ENCODE measurements at regions not wholly inside any gene's neighbourhood (a gene's known extent, or its start where the extent isn't known, plus 50 kb on each side); places are given as distances from the start of the nearest gene placed in this dataset.

- no peak for DNase-seq (ENCODE audit: low read depth, low spot score)
Measured at GRCh38 chr20:52738081-52738480, 234.1 kb upstream of the TSHZ2 start.

GRCh38 chr20:52736507-52736906 lies 235.7 kb upstream of the TSHZ2 start:
- no peak for DNase-seq (ENCODE audit: low read depth, low spot score)

DNA sequence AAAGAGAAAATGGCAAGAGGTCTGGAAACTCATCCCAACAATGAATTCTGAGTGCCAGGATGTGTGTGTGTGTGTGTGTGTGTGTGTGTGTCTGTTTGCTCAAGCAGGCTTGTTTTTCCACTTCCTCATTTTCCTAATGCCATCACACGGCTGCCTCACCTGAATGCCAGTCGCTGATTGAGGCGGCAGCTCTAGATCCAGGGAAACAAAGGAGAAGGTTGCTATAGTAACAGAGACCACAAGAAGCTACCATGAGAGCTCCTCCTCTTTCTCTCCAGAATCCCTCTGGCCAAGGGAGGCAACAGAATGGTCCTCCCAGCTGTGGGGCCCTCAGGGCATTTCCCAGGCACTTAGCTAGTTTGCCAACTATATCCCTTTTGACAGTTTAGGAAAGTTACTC lies 241.1 kb upstream of the TSHZ2 start:
- DNase-seq (ENCODE audit: low read depth, low spot score): no peak

DNA sequence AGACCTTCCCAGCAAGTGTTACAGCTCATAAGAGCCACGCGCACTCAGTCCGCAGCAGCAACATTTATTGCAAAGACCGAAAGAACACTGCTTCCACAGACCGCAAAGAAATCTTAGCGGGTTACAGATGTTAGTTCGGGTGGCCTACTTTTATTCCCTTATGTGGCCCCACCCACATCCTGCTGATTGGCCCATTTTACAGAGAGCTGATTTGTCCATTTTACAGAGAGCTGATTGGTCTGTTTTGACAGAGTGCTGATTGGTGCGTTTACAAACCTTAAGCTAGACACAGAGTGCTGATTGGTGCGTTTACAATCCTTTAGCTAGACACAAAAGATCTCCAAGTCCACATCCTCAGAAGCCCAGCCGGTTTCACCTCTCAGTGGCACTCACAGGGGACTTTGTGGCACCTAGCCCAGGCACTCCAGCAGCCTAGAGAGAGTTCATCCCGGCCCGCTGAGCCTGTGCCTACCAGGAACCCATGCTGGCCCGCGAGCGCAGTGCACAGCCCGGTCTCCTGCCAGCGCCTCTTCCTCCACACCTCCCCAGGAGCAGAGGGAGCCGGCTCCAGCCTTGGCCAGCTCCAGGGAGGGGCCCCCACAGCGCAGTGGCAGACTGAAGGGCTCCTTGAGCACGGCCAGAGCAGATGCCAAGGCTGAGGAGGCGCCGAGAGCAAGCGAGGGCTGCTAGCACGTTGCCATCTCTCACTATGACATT lies 244.3 kb upstream of the TSHZ2 start:
- no peak for DNase-seq (ENCODE audit: low read depth, low spot score)

DNA sequence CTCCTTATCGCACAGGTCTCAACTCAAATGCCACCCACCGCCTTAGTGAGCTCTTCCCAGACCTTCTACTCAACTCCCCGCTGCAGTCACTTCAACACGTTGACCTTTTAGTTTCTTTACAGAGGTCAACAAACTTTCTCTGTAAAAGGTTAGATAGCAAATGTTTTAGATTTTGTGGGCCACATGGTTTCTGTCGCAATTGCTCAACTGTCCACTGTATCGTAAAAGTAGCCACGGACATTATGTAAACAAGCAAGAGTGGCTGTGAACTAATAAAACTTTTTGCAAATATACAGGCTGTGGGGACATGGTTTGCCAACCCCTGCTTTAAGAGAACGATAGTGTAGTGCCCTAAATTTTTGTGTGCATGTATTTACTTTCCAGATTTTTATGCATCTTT lies 247.6 kb upstream of the TSHZ2 start:
- DNase-seq (ENCODE audit: low read depth, low spot score): no peak

DNA sequence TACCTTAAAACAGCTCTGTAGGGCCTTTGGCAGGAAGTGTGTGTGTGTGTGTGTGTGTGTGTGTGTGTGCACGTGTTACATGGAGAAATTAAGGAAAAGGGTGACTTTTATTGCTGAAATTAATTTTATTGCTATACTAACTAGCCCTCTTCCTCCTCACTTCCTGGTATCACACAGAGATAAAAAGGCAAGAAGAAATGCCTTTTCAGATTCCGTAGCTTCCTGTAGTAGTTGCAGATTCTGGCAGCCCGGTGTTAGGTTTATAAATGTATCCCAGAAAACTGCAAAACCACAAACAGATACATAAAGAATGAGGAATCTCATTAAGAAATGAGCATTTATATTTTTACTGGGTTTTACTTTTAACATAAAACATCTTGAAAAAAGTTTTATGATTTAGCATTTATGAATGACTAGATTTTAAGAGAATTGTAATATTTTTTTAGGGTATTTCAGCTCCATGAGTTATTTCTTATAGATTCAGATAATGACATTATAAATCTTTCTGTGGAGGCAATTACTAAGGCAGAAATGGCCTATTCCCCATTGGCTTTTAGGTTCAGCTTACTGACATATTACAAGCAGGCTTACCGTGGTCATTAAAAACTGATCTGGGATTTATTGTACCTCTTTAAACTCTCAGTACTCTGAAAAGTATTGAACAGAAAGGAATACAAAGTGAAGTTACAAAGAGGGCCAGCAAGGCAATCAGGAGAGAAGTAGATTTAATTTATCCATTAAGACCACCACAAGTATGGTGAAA lies 249.1 kb upstream of the TSHZ2 start:
- DNase-seq (ENCODE audit: low read depth, low spot score): no peak

DNA sequence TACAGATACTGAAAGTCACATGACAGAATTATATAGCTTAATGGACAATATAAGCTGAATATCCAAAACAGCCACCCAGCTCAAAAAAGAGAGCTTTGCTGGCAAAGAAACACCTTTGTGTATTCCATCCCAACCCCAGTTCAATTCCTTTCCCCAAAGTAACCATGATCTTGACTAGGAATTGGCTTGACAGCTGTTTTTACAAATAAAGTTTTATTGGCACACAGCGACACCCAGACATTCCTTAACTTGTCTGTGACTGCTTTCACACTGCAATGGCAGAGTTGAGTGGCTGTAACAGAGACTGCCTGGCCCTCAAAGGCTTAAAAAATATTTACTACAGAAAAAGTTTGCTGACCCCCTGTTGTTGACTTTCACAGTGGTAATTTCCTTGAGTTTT lies 264.0 kb upstream of the TSHZ2 start:
- DNase-seq (ENCODE audit: low read depth, low spot score): no peak

DNA sequence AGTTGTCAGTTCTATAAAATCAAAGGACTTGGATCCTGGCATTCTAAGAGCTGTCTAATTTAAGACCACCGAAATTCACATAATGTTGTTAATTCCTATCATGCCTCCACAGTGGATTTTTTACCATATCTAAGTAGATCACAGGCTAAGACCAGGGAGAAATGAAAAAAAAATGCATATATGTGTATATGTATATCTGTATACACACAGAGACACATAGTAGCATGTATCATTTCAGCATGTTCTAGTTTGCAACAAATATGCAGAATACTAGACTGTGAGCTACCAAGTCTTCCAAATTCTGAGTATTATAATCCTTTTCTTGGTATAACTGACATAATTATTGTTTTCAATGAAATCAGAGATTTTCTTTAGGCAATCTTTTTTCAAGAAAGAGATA lies 267.6 kb upstream of the TSHZ2 start:
- DNase-seq (ENCODE audit: low read depth, low spot score): no peak

DNA sequence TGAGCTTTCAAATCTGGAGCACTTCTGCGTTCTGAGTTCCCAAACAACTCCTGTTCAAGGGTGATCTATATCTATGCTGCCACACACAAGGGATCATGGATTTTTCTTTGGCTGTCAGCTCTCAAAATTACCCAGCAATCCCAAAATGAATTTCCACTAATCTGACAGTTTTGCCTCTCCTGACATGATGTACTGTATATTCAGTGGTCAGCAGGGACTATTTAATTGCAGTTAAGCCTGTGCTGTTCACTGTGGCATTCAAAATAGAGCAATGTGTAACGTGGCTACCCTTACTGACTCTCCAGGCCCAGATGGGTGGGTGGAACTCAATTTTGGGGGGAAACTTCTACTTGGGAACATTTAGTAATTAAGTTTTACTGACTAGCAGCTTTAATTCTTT lies 283.8 kb upstream of the TSHZ2 start:
- no peak for DNase-seq (ENCODE audit: low read depth, low spot score)

GRCh38 chr20:52684905-52685304 lies 287.3 kb upstream of the TSHZ2 start:
- DNase-seq (ENCODE audit: low read depth, low spot score): no peak

- DNase-seq (ENCODE audit: low read depth, low spot score): no peak
Measured at GRCh38 chr20:52684176-52684575, 288.0 kb upstream of the TSHZ2 start.

- DNase-seq (ENCODE audit: low read depth, low spot score): no peak
Measured at GRCh38 chr20:52683761-52684160, 288.4 kb upstream of the TSHZ2 start.

DNA sequence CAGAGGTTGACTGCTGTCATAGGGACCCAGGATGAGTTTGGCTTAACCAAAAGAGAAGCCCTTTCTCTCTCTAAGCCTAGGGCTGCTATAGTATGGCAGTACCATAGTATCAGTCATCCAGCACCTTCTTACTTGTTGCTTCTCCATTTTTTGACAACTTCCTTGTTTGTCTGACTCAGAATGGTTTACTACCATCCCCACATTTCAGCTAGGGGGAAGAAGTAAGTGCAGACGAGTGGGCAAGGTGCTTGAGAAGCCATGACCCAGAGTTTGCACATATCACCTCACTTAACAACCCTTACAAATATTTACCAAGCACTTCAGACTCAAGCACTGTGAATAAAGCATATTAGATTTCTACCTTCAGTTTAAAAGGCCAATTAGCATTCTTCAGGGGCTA lies 289.9 kb upstream of the TSHZ2 start:
- no peak for DNase-seq (ENCODE audit: low read depth, low spot score)

DNA sequence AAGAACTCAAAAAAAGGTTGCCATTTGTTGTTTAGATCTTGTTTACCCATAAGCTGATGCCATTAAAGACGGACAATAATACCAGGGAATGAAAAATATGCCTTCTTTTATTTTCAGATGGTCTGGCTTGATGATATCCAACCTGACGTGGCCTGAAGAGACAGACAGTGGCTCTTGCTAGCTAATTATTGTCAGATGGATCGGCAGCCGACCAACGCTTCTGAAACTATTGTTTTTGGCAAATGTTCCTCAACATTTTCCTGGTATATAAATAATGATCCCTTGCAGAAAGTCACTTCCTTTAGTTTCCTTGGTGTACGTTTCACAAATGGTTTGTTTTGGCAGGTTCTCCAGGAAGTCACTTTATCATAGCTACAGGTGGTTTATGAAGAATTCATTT lies 290.9 kb upstream of the TSHZ2 start:
- DNase-seq (ENCODE audit: low read depth, low spot score): no peak

DNA sequence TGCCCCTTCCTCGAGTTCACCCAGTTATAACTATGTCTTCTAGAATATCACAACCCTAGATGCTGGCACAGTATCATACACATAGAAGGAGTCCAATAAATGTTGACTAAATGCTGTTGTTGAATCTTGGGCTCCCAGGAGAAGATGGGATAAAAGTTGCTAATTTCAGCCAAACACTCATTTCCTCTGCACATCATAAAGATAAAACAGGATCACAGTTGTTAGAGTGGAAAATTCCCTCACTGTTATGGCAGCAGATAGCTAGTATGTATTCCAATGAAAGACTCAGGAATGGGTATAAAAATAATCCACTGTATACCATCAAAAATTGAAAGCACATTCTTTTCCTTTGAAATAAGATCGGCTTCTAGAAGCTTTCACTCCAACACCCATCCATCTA lies 294.9 kb upstream of the TSHZ2 start:
- no peak for DNase-seq (ENCODE audit: low read depth, low spot score)

DNA sequence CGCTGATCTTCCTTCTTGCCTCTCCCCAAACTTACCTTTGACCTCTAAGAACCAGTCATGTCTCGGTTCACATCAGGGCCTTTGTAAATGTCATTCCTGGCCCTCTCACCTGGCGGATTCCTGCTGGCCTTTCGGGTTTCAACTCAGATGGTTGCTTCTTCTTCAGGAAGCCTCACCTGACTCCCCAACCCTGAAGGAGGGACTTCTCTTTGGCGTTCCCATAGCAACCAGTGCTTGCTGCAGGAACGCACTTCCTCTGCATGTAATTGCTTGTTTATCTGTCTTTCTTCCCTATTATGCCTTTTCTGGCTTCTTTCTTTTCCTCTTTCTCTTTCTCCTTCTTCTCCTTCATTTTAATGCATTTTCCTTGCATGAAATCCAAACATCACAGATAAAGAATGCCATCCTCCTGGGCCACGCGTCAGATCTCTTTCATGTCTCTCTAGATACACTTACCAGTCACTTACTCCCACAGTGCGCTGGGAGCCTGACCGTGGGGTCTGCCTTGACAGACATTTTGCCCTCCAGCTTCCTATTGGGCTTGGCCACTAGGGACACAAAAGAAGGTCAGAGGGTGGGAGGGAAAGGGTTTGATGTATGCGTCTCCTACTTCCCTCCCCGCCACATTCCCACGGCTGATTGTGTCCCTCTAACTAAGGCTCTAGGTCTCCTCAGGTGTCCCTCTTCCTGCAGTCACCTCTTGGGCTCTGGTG lies 295.7 kb upstream of the TSHZ2 start:
- DNase-seq (ENCODE audit: low read depth, low spot score): no peak

- DNase-seq (ENCODE audit: low read depth, low spot score): no peak
Measured at GRCh38 chr20:52675375-52675774, 296.8 kb upstream of the TSHZ2 start.

GRCh38 chr20:52668626-52669025 lies 303.5 kb upstream of the TSHZ2 start:
- no peak for DNase-seq (ENCODE audit: low read depth, low spot score)

GRCh38 chr20:52667358-52667757 lies 304.8 kb upstream of the TSHZ2 start:
- no peak for DNase-seq (ENCODE audit: low read depth, low spot score)

- no peak for DNase-seq (ENCODE audit: low read depth, low spot score)
Measured at GRCh38 chr20:52665441-52665840, 306.7 kb upstream of the TSHZ2 start.

DNA sequence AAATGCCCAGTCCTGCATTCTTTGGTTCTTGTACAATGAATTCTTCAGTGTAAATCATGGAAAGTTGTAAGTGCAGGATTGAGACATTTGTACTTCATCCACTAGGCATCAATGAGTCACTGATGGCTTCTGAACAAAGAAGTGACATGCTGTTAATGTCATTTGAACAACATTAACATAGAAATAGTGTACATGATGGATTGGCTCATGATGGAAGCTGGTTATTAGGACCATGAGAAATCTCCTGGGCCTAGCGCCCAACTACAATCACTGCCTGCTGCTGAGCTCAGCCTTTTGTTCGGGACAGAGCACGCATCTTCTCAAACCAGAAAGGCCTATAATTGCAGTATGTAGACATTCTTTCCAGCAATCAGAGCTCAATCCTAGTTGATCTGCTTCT lies 316.8 kb upstream of the TSHZ2 start:
- DNase-seq (ENCODE audit: low read depth, low spot score): no peak

DNA sequence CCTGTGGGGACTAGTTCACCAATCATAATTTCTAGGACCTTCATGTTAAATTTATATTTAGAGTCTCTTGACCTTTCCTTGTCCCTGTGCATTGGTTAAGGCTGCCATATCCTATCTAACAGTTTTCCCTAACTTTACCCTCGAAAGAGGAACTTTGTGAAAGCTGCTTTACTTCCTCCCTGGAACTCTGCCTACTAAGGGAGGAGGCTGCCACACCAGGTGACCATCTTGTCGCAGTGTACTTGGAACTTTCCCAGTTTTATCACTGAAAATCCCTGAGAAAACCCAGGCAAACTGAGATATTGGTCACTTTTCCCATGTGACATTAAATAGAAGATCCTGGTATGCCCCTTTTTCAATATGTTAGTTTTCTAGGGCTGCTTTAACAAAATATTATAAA lies 317.6 kb upstream of the TSHZ2 start:
- no peak for DNase-seq (ENCODE audit: low read depth, low spot score)

DNA sequence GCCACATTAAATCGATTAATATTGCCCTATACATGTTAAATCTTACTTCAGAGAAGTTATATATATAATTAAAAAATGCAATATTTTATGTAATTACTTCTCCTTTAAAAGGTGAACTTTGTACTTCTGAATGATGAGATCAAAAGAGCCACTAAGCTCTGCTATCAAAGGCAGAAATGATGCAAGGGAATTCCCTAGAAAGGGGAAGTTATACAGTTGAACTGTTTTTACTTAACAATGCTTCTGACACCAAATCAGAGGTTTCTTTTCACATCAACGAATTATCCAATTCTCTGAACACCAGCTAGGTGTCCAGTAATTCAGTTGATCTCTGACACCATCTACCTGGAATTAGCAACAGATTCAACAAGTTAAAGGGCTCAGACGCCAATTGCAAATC lies 319.9 kb upstream of the TSHZ2 start:
- DNase-seq (ENCODE audit: low read depth, low spot score): no peak

All from pulmonary artery endothelial cell (primary cell).